PC-9 (cell line): ENCODE measurements at regions not wholly inside any gene's neighbourhood (a gene's known extent, or its start where the extent isn't known, plus 50 kb on each side); places are given as distances from the start of the nearest gene placed in this dataset.

Source experiments
- BruUV-seq: library from RNA; stranded (reverse); fragments of 400-500 nt; replicated peaks from 2 replicates; lab custom pipeline; 2021; lab: Mats Ljungman, UMichigan
- CTCF ChIA-PET: fragments of 300-600 bp; sonication (Branson Sonifier 250); formaldehyde crosslinking; loops from one replicate; lab custom pipeline; 2022; ENCODE audit warnings: antibody characterized with exemption; lab: Charles Lee
- POLR2A ChIA-PET: fragments of 300-600 bp; sonication (Branson Sonifier 250); formaldehyde crosslinking; loops from one replicate; lab custom pipeline; 2022; ENCODE audit warnings: antibody characterized with exemption; ENCODE audit not compliant: unreplicated experiment; lab: Charles Lee
- DNase-seq, 2 experiments: peaks; one replicate each; pipeline versions ENCODE4 v3.0.0 to v3.0.0-alpha.2; 2015 to 2022; ENCODE audit warnings: mixed read lengths in 1 of 2
- H2AFZ ChIP-seq: fragments of 200-600 bp; sonication (generic); 2 replicates; pipeline ENCODE4 v1.8.1; 2017; ENCODE audit warnings: antibody characterized with exemption
- H3F3A ChIP-seq: fragments of 200-600 bp; sonication (generic); 2 replicates; pipeline ENCODE4 v1.8.1; 2017; ENCODE audit warnings: antibody characterized with exemption, mild to moderate bottlenecking, low read depth; ENCODE audit not compliant: insufficient read depth
- H3K27ac ChIP-seq: fragments of 200-600 bp; sonication (generic); 2 replicates; pipeline ENCODE4 v1.6.1; 2016; ENCODE audit warnings: mixed run types
- H3K27me3 ChIP-seq: fragments of 200-600 bp; sonication (generic); 2 replicates; pipeline ENCODE4 v1.6.1; 2016; ENCODE audit warnings: low read depth, mixed run types; ENCODE audit not compliant: insufficient read depth
- H3K36me3 ChIP-seq: fragments of 200-600 bp; sonication (generic); 2 replicates; pipeline ENCODE4 v1.6.1; 2016; ENCODE audit warnings: low read depth, mixed run types
- H3K4me1 ChIP-seq: fragments of 200-600 bp; sonication (generic); replicated peaks from 2 replicates; pipeline ENCODE4 v1.6.1; 2016; ENCODE audit warnings: mixed run types; ENCODE audit not compliant: insufficient read depth
- H3K4me2 ChIP-seq: fragments of 200-600 bp; sonication (generic); 2 replicates; pipeline ENCODE4 v1.6.1; 2017; ENCODE audit warnings: mixed run types
- H3K4me3 ChIP-seq: fragments of 200-600 bp; sonication (generic); 2 replicates; pipeline ENCODE4 v1.6.1; 2016; ENCODE audit warnings: mixed run types
- H3K79me2 ChIP-seq: fragments of 200-600 bp; sonication (generic); 2 replicates; pipeline ENCODE4 v1.6.1; 2017; ENCODE audit warnings: low read depth, mixed run types
- H3K9me2 ChIP-seq: fragments of 200-600 bp; sonication (generic); 2 replicates; pipeline ENCODE4 v1.8.1; 2017; ENCODE audit warnings: mild to moderate bottlenecking; ENCODE audit not compliant: insufficient read depth
- H3K9me3 ChIP-seq: fragments of 200-600 bp; sonication (generic); 2 replicates; pipeline ENCODE4 v1.8.1; 2016; ENCODE audit warnings: low read depth; ENCODE audit not compliant: insufficient read depth
- H4K20me1 ChIP-seq: fragments of 200-600 bp; sonication (generic); 2 replicates; pipeline ENCODE4 v1.8.1; 2017; ENCODE audit not compliant: insufficient read depth
- CTCF ChIP-seq: fragments of 200-600 bp; sonication (generic); conservative IDR thresholded peaks from 2 replicates; pipeline ENCODE4 v1.6.1; 2017; ENCODE audit warnings: mixed run types, antibody characterized with exemption, mild to moderate bottlenecking, moderate library complexity
- EZH2 ChIP-seq: fragments of 200-600 bp; sonication (generic); IDR thresholded peaks from 2 replicates; pipeline ENCODE4 v1.8.0; 2017; ENCODE audit warnings: antibody characterized with exemption, low read depth
- intact Hi-C: fragments of 100-400 bp; cut with micrococcal nuclease; formaldehyde crosslinking; loops from one replicate; pipeline ENCODE4 v1.10.0; 2022; ENCODE audit not compliant: unreplicated experiment

- no TSS peak for BruUV-seq
- TF ChIP-seq EZH2 = no peak
- TF ChIP-seq CTCF = no peak
- H3F3A ChIP-seq = no peaks in the 10 kb centered on the region
- POLR2A ChIA-PET = interaction anchor here (0.6 to 0.7 kb wide), 2 partner anchors 32 to 137 kb away, joined by 4 to 18 read pairs; no protein-coding TSS in a partner anchor
- H4K20me1 ChIP-seq = no peaks in the 10 kb centered on the region
- H3K9me2 ChIP-seq = no peaks in the 10 kb centered on the region
- intact Hi-C loops = loop anchor here (1.0 kb wide), 1 partner anchor 102 kb away; no protein-coding TSS in a partner anchor
- no peak overlapping the region for H3K4me2 ChIP-seq
- no peaks in the 10 kb centered on the region for H3K4me1 ChIP-seq
- no peaks in the 10 kb centered on the region for H3K27me3 ChIP-seq
- H2AFZ ChIP-seq = no peak overlapping the region
- H3K36me3 ChIP-seq = no peaks in the 10 kb centered on the region
- CTCF ChIA-PET = interaction anchor here (0.6 kb wide), 4 partner anchors 94 to 1097 kb away, joined by 3 to 12 read pairs (median 9); no protein-coding TSS in a partner anchor
- H3K9me3 ChIP-seq = no peaks in the 10 kb centered on the region
- H3K4me3 ChIP-seq = no peak overlapping the region
- DNase-seq = no peak
- H3K79me2 ChIP-seq = no peaks in the 10 kb centered on the region
- no peak overlapping the region for H3K27ac ChIP-seq
Observed at GRCh38 chrX:144730471-144730870, 516.8 kb upstream of the SPANXN1 start.

- ChIA-PET POLR2A (no interaction called here), CTCF (no interaction called here)
- H3K9me2 ChIP-seq = no peaks in the 10 kb centered on the region
- H3K4me3 ChIP-seq = no peak overlapping the region
- H3K79me2 ChIP-seq = no peaks in the 10 kb centered on the region
- 0 out of 2 replicates have a peak overlapping the region, but pooled peaks have one; percentile 37 for H3K27ac ChIP-seq
- intact Hi-C loops = loop anchor here (1.0 kb wide), 1 partner anchor 69 kb away; no protein-coding TSS in a partner anchor
- no peaks in the 10 kb centered on the region for H3K9me3 ChIP-seq
- no peaks in the 10 kb centered on the region for H3F3A ChIP-seq
- no peak overlapping the region for H2AFZ ChIP-seq
- no peak overlapping the region for H3K4me2 ChIP-seq
- peak in 1 of 2 experiments; percentile 43 for DNase-seq
- H3K36me3 ChIP-seq = no peaks in the 10 kb centered on the region
- no peaks in the 10 kb centered on the region for H3K4me1 ChIP-seq
- no peak for TF ChIP-seq EZH2
- no peak for TF ChIP-seq CTCF
- no peaks in the 10 kb centered on the region for H4K20me1 ChIP-seq
- H3K27me3 ChIP-seq = no peaks in the 10 kb centered on the region
- BruUV-seq = no TSS peak
Observed at GRCh38 chrX:144732588-144732987, 514.7 kb upstream of the SPANXN1 start.

- DNase-seq = no peak
- Histone ChIP-seq H2AFZ (no peak overlapping the region), H3F3A (no peaks in the 10 kb centered on the region), H3K4me1 (no peaks in the 10 kb centered on the region), H3K4me3 (no peak overlapping the region), H3K79me2 (no peaks in the 10 kb centered on the region), H3K9me3 (no peaks in the 10 kb centered on the region), H3K27ac (no peak overlapping the region), H3K9me2 (no peaks in the 10 kb centered on the region), H3K36me3 (no peaks in the 10 kb centered on the region), H4K20me1 (no peaks in the 10 kb centered on the region), H3K4me2 (no peak overlapping the region), H3K27me3 (no peaks in the 10 kb centered on the region)
- BruUV-seq = no TSS peak
- TF ChIP-seq CTCF = no peak
- intact Hi-C loops = no loop called here
- CTCF ChIA-PET = no interaction called here
- POLR2A ChIA-PET = no interaction called here
Observed at GRCh38 chrX:144738246-144738645, 509.1 kb upstream of the SPANXN1 start.
